ENCODE measurements at regions not wholly inside any gene's neighbourhood (a gene's known extent, or its start where the extent isn't known, plus 50 kb on each side); places are given as distances from the start of the nearest gene placed in this dataset.

GRCh38 chr1:30312226-30312625 is 411.2 kb downstream of the MATN1 start:
- no peak overlapping the region for H3K4me3 ChIP-seq (ENCODE audit: low read depth, low read length)
- TF ChIP-seq, protein P1, sequence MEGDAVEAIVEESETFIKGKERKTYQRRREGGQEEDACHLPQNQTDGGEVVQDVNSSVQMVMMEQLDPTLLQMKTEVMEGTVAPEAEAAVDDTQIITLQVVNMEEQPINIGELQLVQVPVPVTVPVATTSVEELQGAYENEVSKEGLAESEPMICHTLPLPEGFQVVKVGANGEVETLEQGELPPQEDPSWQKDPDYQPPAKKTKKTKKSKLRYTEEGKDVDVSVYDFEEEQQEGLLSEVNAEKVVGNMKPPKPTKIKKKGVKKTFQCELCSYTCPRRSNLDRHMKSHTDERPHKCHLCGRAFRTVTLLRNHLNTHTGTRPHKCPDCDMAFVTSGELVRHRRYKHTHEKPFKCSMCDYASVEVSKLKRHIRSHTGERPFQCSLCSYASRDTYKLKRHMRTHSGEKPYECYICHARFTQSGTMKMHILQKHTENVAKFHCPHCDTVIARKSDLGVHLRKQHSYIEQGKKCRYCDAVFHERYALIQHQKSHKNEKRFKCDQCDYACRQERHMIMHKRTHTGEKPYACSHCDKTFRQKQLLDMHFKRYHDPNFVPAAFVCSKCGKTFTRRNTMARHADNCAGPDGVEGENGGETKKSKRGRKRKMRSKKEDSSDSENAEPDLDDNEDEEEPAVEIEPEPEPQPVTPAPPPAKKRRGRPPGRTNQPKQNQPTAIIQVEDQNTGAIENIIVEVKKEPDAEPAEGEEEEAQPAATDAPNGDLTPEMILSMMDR (IDR thresholded peaks at IDR 0.05; ENCODE audit: borderline replicate concordance, insufficient read depth, low read depth, low read length): no peak

DNA sequence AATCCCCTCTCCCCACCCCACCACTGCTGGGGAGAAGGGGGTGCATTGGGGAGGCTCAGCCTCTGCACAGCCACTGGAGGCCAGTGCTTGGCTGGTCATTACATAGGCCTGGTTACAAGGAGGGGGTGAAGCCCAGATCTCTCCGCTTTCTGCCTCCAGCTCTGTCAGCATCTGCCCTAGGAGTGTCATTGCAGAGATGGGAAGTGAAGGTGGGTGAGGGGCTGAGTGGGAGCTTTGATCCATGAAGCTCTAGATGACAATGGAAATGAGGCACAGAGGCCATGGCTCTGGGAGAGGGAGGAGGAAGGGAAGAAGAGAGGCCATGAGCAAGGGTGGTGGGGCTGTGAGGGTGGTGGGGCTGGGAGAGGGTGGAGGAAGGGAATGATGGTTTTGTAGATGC is 411.6 kb downstream of the MATN1 start:
- TF ChIP-seq, protein P1 (IDR thresholded peaks at IDR 0.05; ENCODE audit: borderline replicate concordance, insufficient read depth, low read depth, low read length): no peak
- H3K4me3 ChIP-seq (ENCODE audit: low read depth, low read length): no peak overlapping the region

GRCh38 chr1:30310966-30311742 is 412.2 kb downstream of the MATN1 start:
- H3K4me3 ChIP-seq (ENCODE audit: low read depth, low read length): no peak overlapping the region
- TF ChIP-seq, protein P1 (IDR thresholded peaks at IDR 0.05; ENCODE audit: borderline replicate concordance, insufficient read depth, low read depth, low read length): no peak

DNA sequence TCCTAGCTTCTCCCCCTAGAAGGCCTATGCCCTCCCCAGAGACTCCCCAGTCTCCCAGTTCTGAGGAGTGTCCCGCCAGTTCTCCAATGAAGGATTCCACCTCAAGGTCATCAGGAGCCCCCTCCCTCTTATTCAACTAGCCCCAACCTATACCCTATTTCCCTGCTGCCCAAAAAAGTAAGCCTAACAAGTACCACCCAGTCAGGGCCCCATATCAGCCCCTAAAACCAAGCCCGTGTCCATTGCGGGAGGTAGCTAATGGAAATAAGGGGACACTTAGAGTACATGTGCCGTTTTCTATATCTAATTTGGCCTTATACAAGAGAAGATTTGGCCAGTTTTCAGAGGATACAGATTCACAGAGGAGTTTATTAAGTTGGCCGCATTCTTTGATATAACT is 416.2 kb downstream of the MATN1 start:
- H3K4me3 ChIP-seq (ENCODE audit: low read depth, low read length): no peak overlapping the region
- TF ChIP-seq, protein P1 (IDR thresholded peaks at IDR 0.05; ENCODE audit: borderline replicate concordance, insufficient read depth, low read depth, low read length): no peak

DNA sequence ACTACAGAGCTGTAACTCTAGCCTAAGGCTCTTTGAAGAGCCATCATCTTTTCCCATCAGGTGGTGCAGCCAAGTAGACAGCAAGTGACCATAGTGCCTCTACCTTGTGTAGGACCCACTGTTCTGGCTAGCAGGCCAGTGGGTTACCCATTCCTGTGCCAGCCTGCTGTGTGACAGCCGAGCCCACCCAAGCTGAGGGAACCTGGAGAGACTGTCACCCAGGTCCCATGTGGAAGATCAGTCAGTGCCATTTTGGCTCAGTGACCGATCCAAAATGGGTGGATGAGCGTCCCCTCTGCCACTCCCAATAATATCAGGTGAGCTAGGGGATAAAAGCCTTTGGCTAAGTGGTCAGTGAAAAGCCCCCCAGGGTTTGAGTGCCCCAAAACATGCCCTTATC is 417.9 kb downstream of the MATN1 start:
- TF ChIP-seq, protein P1 (IDR thresholded peaks at IDR 0.05; ENCODE audit: borderline replicate concordance, insufficient read depth, low read depth, low read length): no peak
- no peak overlapping the region for H3K4me3 ChIP-seq (ENCODE audit: low read depth, low read length)

DNA sequence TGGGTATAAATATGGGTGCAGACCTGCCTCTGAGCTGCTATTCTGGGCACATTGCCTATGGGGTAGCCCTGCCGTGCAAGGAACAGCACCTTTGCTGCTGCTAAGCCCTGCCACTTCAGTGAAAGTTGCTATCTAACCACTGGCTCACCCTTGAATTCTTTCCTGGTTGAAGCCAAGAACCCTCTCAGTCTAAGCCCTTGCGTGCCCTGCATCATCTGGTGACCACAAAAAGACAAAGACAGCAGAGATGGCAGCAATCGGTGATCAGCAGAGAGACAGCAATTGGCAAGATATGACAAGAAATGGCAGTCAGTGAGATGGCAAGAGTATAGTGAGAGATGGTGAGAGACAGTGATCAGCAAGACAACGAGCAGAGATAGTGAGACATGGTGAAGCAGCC is 418.3 kb downstream of the MATN1 start:
- no peak overlapping the region for H3K4me3 ChIP-seq (ENCODE audit: low read depth, low read length)
- TF ChIP-seq, protein P1 (IDR thresholded peaks at IDR 0.05; ENCODE audit: borderline replicate concordance, insufficient read depth, low read depth, low read length): no peak

DNA sequence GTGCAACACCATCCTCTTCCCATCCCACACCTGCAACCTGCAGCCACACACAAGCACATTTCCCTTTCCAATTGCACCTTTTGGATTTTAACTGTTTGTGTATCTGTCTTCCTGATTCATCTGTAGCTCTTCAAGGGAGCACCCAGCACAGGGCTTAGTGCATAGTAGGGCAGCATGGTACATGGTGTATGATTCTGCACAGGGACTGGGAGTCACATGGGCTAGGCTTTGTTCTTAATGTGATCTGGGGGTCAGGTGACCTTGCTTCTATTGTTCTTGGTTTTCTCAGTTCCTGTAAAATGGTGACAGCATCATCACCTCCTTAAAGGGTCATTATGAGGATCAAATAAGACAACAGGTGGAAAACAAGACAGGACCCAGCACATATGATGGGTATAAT is 419.3 kb downstream of the MATN1 start:
- no peak overlapping the region for H3K4me3 ChIP-seq (ENCODE audit: low read depth, low read length)
- TF ChIP-seq, protein P1 (IDR thresholded peaks at IDR 0.05; ENCODE audit: borderline replicate concordance, insufficient read depth, low read depth, low read length): no peak

Measured in GM12875 (cell line).